ENCODE measurements at regions not wholly inside any gene's neighbourhood (a gene's known extent, or its start where the extent isn't known, plus 50 kb on each side); places are given as distances from the start of the nearest gene placed in this dataset.
"Not testable (repeated sequence)": the region's sequence is repeated elsewhere in the genome, so short reads cannot be mapped to it uniquely, and the experiment has no call there.

GRCh38 chr7:6903792-6904191 lies 77.7 kb upstream of the CCZ1B start:
- not testable (repeated sequence) for H3K9me3 ChIP-seq (ENCODE audit: low read depth, low read length); H3K4me1 ChIP-seq (ENCODE audit: insufficient read depth, low read length); H4K20me1 ChIP-seq (ENCODE audit: insufficient read depth, low read length); H3K4me3 ChIP-seq (ENCODE audit: insufficient read depth, low read length); DNase-seq (ENCODE audit: insufficient read length, low spot score, missing footprints); H3K4me2 ChIP-seq (ENCODE audit: insufficient read depth, low read length); H3K36me3 ChIP-seq (ENCODE audit: insufficient read depth, low read length); H3K79me2 ChIP-seq (ENCODE audit: insufficient read depth, low read length); H3K27ac ChIP-seq (ENCODE audit: low read depth, low read length); H3K27me3 ChIP-seq (ENCODE audit: insufficient read depth, low read length); H2AFZ ChIP-seq (ENCODE audit: low read length)

GRCh38 chr7:6917258-6917657 lies 91.2 kb upstream of the CCZ1B start:
- Histone ChIP-seq H3K4me2 (ENCODE audit: insufficient read depth, low read length) (no peak overlapping the region), H2AFZ (ENCODE audit: low read length) (no peak overlapping the region), H3K27me3 (ENCODE audit: insufficient read depth, low read length) (no peaks in the 10 kb centered on the region), H3K36me3 (ENCODE audit: insufficient read depth, low read length) (no peaks in the 10 kb centered on the region), H3K27ac (ENCODE audit: low read depth, low read length) (no peak overlapping the region), H3K9me3 (ENCODE audit: low read depth, low read length) (no peaks in the 10 kb centered on the region), H3K4me1 (ENCODE audit: insufficient read depth, low read length) (no peaks in the 10 kb centered on the region), H3K4me3 (ENCODE audit: insufficient read depth, low read length) (no peak overlapping the region), H4K20me1 (ENCODE audit: insufficient read depth, low read length) (no peaks in the 10 kb centered on the region), H3K79me2 (ENCODE audit: insufficient read depth, low read length) (no peaks in the 10 kb centered on the region)
- TF ChIP-seq, protein P1, sequence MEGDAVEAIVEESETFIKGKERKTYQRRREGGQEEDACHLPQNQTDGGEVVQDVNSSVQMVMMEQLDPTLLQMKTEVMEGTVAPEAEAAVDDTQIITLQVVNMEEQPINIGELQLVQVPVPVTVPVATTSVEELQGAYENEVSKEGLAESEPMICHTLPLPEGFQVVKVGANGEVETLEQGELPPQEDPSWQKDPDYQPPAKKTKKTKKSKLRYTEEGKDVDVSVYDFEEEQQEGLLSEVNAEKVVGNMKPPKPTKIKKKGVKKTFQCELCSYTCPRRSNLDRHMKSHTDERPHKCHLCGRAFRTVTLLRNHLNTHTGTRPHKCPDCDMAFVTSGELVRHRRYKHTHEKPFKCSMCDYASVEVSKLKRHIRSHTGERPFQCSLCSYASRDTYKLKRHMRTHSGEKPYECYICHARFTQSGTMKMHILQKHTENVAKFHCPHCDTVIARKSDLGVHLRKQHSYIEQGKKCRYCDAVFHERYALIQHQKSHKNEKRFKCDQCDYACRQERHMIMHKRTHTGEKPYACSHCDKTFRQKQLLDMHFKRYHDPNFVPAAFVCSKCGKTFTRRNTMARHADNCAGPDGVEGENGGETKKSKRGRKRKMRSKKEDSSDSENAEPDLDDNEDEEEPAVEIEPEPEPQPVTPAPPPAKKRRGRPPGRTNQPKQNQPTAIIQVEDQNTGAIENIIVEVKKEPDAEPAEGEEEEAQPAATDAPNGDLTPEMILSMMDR (IDR thresholded peaks at IDR 0.05; ENCODE audit: extremely low read depth, low read depth, low read length): no peak
- no peak for DNase-seq (ENCODE audit: insufficient read length, low spot score, missing footprints)

- H3K4me2 ChIP-seq (ENCODE audit: insufficient read depth, low read length); H3K9me3 ChIP-seq (ENCODE audit: low read depth, low read length); H3K27me3 ChIP-seq (ENCODE audit: insufficient read depth, low read length); H2AFZ ChIP-seq (ENCODE audit: low read length); H3K27ac ChIP-seq (ENCODE audit: low read depth, low read length); H4K20me1 ChIP-seq (ENCODE audit: insufficient read depth, low read length); H3K79me2 ChIP-seq (ENCODE audit: insufficient read depth, low read length); DNase-seq (ENCODE audit: insufficient read length, low spot score, missing footprints); H3K4me1 ChIP-seq (ENCODE audit: insufficient read depth, low read length); H3K4me3 ChIP-seq (ENCODE audit: insufficient read depth, low read length); H3K36me3 ChIP-seq (ENCODE audit: insufficient read depth, low read length): not testable (repeated sequence)
These were observed 93.1 kb upstream of the CCZ1B start for GRCh38 chr7:6919169-6919568.

GRCh38 chr7:6924523-6924922 lies 98.4 kb upstream of the CCZ1B start:
- H3K9me3 ChIP-seq (ENCODE audit: low read depth, low read length); H3K4me2 ChIP-seq (ENCODE audit: insufficient read depth, low read length); H4K20me1 ChIP-seq (ENCODE audit: insufficient read depth, low read length); H2AFZ ChIP-seq (ENCODE audit: low read length); H3K27ac ChIP-seq (ENCODE audit: low read depth, low read length); H3K27me3 ChIP-seq (ENCODE audit: insufficient read depth, low read length); DNase-seq (ENCODE audit: insufficient read length, low spot score, missing footprints); H3K79me2 ChIP-seq (ENCODE audit: insufficient read depth, low read length); H3K36me3 ChIP-seq (ENCODE audit: insufficient read depth, low read length); H3K4me3 ChIP-seq (ENCODE audit: insufficient read depth, low read length); H3K4me1 ChIP-seq (ENCODE audit: insufficient read depth, low read length): not testable (repeated sequence)

DNA sequence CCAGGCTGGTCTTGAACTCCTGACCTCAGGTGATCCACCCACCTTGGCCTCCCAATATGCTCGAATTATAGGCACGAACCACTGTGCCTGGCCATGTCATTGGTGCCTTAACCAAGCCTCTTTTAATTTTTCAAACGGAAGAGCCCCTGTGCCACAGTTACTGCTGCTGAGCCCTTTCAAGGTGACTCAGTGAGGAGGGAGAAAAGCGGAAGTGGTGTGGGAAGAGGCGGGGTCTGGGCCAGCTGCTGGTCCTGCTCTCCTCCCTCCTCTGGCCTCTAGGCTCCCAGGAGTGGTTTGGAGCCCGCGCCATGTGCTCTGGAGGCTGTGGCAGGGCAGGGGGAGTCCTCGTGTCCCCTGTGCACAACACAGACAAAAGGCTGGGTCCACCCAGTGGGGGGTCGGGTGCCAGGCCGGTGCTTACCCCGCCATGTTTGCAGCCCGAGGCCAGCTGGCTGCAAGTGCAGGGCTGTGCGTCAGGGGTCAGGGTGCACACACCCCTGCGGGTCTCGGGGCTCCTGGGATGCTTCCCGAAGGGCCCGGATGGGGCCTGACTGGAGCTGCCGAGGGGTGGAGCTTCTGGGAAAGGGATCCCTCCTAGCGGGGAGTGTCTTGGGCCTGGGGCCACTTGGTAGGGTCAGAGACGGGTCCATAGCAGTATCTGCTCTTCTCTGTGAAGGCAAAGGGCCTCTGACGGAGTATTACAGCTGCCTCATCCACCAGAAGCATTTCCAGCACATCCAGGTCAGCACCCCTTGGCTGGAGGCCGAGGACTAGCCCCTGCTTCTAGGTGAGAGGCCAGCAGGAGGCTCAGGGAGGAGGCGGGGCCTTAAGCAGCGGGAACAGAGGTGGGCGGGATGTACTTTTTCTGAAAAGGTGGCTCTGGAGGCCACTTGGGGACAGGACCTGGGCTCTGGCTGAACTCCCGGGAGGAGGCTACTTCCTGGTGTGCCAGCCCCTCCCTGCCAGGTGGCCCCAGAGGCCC lies 100.4 kb upstream of the CCZ1B start:
- H3K4me2 ChIP-seq (ENCODE audit: insufficient read depth, low read length); H3K9me3 ChIP-seq (ENCODE audit: low read depth, low read length); H3K27me3 ChIP-seq (ENCODE audit: insufficient read depth, low read length); H3K4me3 ChIP-seq (ENCODE audit: insufficient read depth, low read length); H4K20me1 ChIP-seq (ENCODE audit: insufficient read depth, low read length); DNase-seq (ENCODE audit: insufficient read length, low spot score, missing footprints); H3K36me3 ChIP-seq (ENCODE audit: insufficient read depth, low read length); H3K79me2 ChIP-seq (ENCODE audit: insufficient read depth, low read length); H2AFZ ChIP-seq (ENCODE audit: low read length); H3K27ac ChIP-seq (ENCODE audit: low read depth, low read length): not testable (repeated sequence)
- peaks cover 12% of the 10 kb centered on the region for H3K4me1 ChIP-seq (ENCODE audit: insufficient read depth, low read length)

DNA sequence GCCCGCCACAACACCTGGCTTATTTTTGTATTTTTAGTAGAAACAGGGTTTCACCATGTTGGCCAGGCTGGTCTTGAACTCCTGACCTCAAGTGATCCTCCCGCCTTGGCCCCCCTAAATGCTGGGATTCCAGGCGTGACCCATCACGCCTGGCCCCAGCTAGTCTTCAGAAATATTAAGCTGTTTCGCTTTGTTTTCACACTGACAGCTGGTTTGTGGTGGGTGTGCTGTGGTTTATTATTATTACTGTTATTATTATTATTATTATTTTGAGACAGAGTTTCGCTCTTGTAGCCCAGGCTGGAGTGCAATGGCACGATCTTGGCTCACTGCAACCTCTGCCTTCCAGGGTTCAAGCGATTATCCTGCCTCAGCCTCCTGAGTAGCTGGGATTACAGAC lies 101.6 kb upstream of the CCZ1B start:
- not testable (repeated sequence) for H3K36me3 ChIP-seq (ENCODE audit: insufficient read depth, low read length); H3K27me3 ChIP-seq (ENCODE audit: insufficient read depth, low read length); H4K20me1 ChIP-seq (ENCODE audit: insufficient read depth, low read length); DNase-seq (ENCODE audit: insufficient read length, low spot score, missing footprints); H3K4me3 ChIP-seq (ENCODE audit: insufficient read depth, low read length); H3K27ac ChIP-seq (ENCODE audit: low read depth, low read length); H2AFZ ChIP-seq (ENCODE audit: low read length); H3K4me2 ChIP-seq (ENCODE audit: insufficient read depth, low read length); H3K9me3 ChIP-seq (ENCODE audit: low read depth, low read length); H3K79me2 ChIP-seq (ENCODE audit: insufficient read depth, low read length)
- H3K4me1 ChIP-seq (ENCODE audit: insufficient read depth, low read length): peaks cover 14% of the 10 kb centered on the region

DNA sequence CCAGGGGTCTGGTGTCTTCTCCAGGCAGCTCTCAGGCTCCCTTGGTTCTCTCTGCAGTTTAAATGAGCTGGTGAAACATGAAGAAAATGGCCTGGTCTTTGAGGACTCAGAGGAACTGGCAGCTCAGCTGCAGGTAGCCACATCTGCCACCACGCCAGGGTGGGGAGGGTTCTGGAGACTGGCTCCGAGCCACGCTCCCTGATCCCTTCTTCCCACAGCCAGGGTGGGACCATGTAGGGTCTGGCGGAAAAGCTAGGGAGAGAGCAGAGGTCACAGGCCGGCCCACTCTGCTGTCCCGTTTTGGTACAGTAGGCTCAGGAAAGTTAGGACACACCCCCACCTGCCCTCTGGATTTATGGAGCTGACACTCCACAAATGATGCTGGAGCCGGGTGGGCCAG lies 103.5 kb upstream of the CCZ1B start:
- not testable (repeated sequence) for H4K20me1 ChIP-seq (ENCODE audit: insufficient read depth, low read length); H3K4me3 ChIP-seq (ENCODE audit: insufficient read depth, low read length); H3K36me3 ChIP-seq (ENCODE audit: insufficient read depth, low read length)

DNA sequence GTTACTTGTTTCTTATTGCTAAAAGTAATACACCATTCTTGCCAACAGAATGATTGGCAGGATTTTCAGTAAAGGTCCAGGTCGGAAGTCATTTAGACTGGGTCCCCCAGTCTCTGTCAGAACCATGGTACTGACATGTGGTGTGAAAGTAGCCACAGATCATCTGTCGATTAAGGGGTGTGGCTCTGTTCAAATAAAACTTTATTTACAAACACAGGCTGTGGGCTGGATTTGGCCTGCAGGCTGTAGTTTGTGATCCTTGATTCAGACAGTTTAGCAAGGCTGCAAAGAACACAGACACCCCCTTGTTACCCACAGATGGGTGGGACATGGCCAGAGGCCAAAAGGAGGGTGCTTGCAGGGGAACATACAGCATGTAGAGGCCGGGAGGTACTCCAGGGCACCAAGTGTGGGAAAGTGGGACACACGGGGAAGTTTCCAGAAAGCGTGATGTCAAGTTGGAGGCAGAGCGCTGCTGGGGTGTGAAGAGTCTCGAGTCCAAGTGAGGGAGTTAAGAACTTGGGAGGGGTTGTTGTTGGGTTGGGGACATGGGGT lies 104.1 kb upstream of the CCZ1B start:
- H4K20me1 ChIP-seq (ENCODE audit: insufficient read depth, low read length); H3K27ac ChIP-seq (ENCODE audit: low read depth, low read length); H3K9me3 ChIP-seq (ENCODE audit: low read depth, low read length); H3K4me2 ChIP-seq (ENCODE audit: insufficient read depth, low read length); H3K79me2 ChIP-seq (ENCODE audit: insufficient read depth, low read length); H3K4me3 ChIP-seq (ENCODE audit: insufficient read depth, low read length); DNase-seq (ENCODE audit: insufficient read length, low spot score, missing footprints); H3K36me3 ChIP-seq (ENCODE audit: insufficient read depth, low read length); H3K27me3 ChIP-seq (ENCODE audit: insufficient read depth, low read length); H2AFZ ChIP-seq (ENCODE audit: low read length): not testable (repeated sequence)
- H3K4me1 ChIP-seq (ENCODE audit: insufficient read depth, low read length): peaks cover 14% of the 10 kb centered on the region

More for the DNA sequence above, 103.5 kb upstream of the CCZ1B start:
- not testable (repeated sequence) for H3K27ac ChIP-seq (ENCODE audit: low read depth, low read length); H3K4me2 ChIP-seq (ENCODE audit: insufficient read depth, low read length); H3K79me2 ChIP-seq (ENCODE audit: insufficient read depth, low read length); DNase-seq (ENCODE audit: insufficient read length, low spot score, missing footprints); H3K9me3 ChIP-seq (ENCODE audit: low read depth, low read length); H3K27me3 ChIP-seq (ENCODE audit: insufficient read depth, low read length); H2AFZ ChIP-seq (ENCODE audit: low read length)
- peaks cover 14% of the 10 kb centered on the region for H3K4me1 ChIP-seq (ENCODE audit: insufficient read depth, low read length)
